Smooth muscle cell (in vitro differentiated cells): ENCODE measurements at regions not wholly inside any gene's neighbourhood (a gene's known extent, or its start where the extent isn't known, plus 50 kb on each side); places are given as distances from the start of the nearest gene placed in this dataset.

Experiments
- DNase-seq: peaks from one replicate; lab custom pipeline; 2025; ENCODE audit not compliant: unreplicated experiment; lab: John Stamatoyannopoulos, UW
- H2AFZ ChIP-seq: fragments of 200-600 bp; sonication (generic); 2 replicates; pipeline ENCODE4 v1.6.0; 2016; ENCODE audit warnings: antibody characterized with exemption, low read depth, mild to moderate bottlenecking
- H3F3A ChIP-seq: fragments of 200-600 bp; sonication (generic); 2 replicates; pipeline ENCODE4 v1.6.0; 2017; ENCODE audit warnings: antibody characterized with exemption, low read depth
- H3K27ac ChIP-seq: fragments of 200-600 bp; sonication (generic); 2 replicates; pipeline ENCODE4 v1.5.1; 2016; ENCODE audit warnings: low read depth, mild to moderate bottlenecking
- H3K27me3 ChIP-seq: fragments of 200-600 bp; sonication (generic); 2 replicates; pipeline ENCODE4 v1.6.1; 2016; ENCODE audit warnings: low read depth, mild to moderate bottlenecking
- H3K36me3 ChIP-seq: fragments of 200-600 bp; sonication (generic); 2 replicates; pipeline ENCODE4 v1.5.1; 2016; ENCODE audit warnings: low read depth
- H3K4me1 ChIP-seq: fragments of 200-600 bp; sonication (generic); 2 replicates; pipeline ENCODE4 v1.5.1; 2016; ENCODE audit warnings: low read depth
- H3K4me2 ChIP-seq: fragments of 200-600 bp; sonication (generic); 2 replicates; pipeline ENCODE4 v1.6.0; 2016; ENCODE audit warnings: mild to moderate bottlenecking
- H3K4me3 ChIP-seq: fragments of 200-600 bp; sonication (generic); 2 replicates; pipeline ENCODE4 v1.5.1; 2016; ENCODE audit warnings: mild to moderate bottlenecking
- H3K79me2 ChIP-seq: fragments of 200-600 bp; sonication (generic); 2 replicates; pipeline ENCODE4 v1.6.0; 2016; ENCODE audit warnings: low read depth, mild to moderate bottlenecking
- H3K9ac ChIP-seq: fragments of 200-600 bp; sonication (generic); 2 replicates; pipeline ENCODE4 v1.6.0; 2016; ENCODE audit warnings: low read depth
- H3K9me3 ChIP-seq: fragments of 200-600 bp; sonication (generic); replicated peaks from 2 replicates; pipeline ENCODE4 v1.5.1; 2016; ENCODE audit warnings: low read depth
- H4K20me1 ChIP-seq: fragments of 200-600 bp; sonication (generic); 2 replicates; pipeline ENCODE4 v1.6.0; 2016; ENCODE audit warnings: low read depth
- CTCF ChIP-seq: fragments of 200-600 bp; sonication (generic); IDR thresholded peaks from 2 replicates; pipeline ENCODE4 v1.5.1; 2017; ENCODE audit warnings: borderline replicate concordance, mild to moderate bottlenecking, antibody characterized with exemption; ENCODE audit not compliant: insufficient read depth, poor library complexity, severe bottlenecking
- WGBS: methylation state at CpG from one replicate; pipeline ENCODE4 v1.1.7; 2016; ENCODE audit warnings: low lambda C conversion rate; 5-methylcytosine and 5-hydroxymethylcytosine counted together

GRCh38 chr17:77899498-77899897 is 59.0 kb upstream of the TNRC6C start:
- Histone ChIP-seq H3K4me1 (no peaks in the 10 kb centered on the region), H3K4me3 (no peak overlapping the region), H3F3A (no peaks in the 10 kb centered on the region), H3K36me3 (no peaks in the 10 kb centered on the region), H3K79me2 (no peaks in the 10 kb centered on the region), H3K27me3 (peaks cover 22% of the 10 kb centered on the region), H3K9ac (no peak overlapping the region), H3K9me3 (no peaks in the 10 kb centered on the region), H2AFZ (no peak overlapping the region), H3K27ac (no peak overlapping the region), H4K20me1 (no peaks in the 10 kb centered on the region), H3K4me2 (no peak overlapping the region)
- DNase-seq, result no peak
- TF ChIP-seq CTCF, result no peak
- WGBS, result 96% methylated on average over 7 of the region's 7 CpGs

GRCh38 chr17:77901481-77901880 is 57.0 kb upstream of the TNRC6C start:
- TF ChIP-seq CTCF, result no peak
- 97% methylated on average over 2 of the region's 2 CpGs for WGBS

GRCh38 chr17:77905266-77905665 is 53.2 kb upstream of the TNRC6C start:
- H2AFZ ChIP-seq, result no peak overlapping the region
- 91% methylated on average over 14 of the region's 14 CpGs for WGBS
- H3K79me2 ChIP-seq, result no peaks in the 10 kb centered on the region
- H3K4me3 ChIP-seq, result no peak overlapping the region
- H4K20me1 ChIP-seq, result no peaks in the 10 kb centered on the region
- DNase-seq, result no peak
- H3K4me1 ChIP-seq, result no peaks in the 10 kb centered on the region
- no peak overlapping the region for H3K4me2 ChIP-seq
- no peak for TF ChIP-seq CTCF
- H3K9ac ChIP-seq, result no peak overlapping the region
- H3K27ac ChIP-seq, result no peak overlapping the region
- no peaks in the 10 kb centered on the region for H3K9me3 ChIP-seq
- peaks cover 22% of the 10 kb centered on the region for H3K27me3 ChIP-seq
- H3F3A ChIP-seq, result no peaks in the 10 kb centered on the region
- no peaks in the 10 kb centered on the region for H3K36me3 ChIP-seq

More at GRCh38 chr17:77901481-77901880, 57.0 kb upstream of the TNRC6C start:
- peaks cover 34% of the 10 kb centered on the region for H3K27me3 ChIP-seq
- H3F3A ChIP-seq, result no peaks in the 10 kb centered on the region
- no peak overlapping the region for H3K27ac ChIP-seq
- no peaks in the 10 kb centered on the region for H4K20me1 ChIP-seq
- no peak overlapping the region for H2AFZ ChIP-seq
- no peaks in the 10 kb centered on the region for H3K4me1 ChIP-seq
- no peaks in the 10 kb centered on the region for H3K36me3 ChIP-seq
- no peak overlapping the region for H3K4me2 ChIP-seq
- H3K79me2 ChIP-seq, result no peaks in the 10 kb centered on the region
- no peaks in the 10 kb centered on the region for H3K9me3 ChIP-seq
- H3K9ac ChIP-seq, result no peak overlapping the region
- no peak overlapping the region for H3K4me3 ChIP-seq
- no peak for DNase-seq

- H4K20me1 ChIP-seq, result no peaks in the 10 kb centered on the region
- H3K9me3 ChIP-seq, result no peaks in the 10 kb centered on the region
- no peaks in the 10 kb centered on the region for H3K36me3 ChIP-seq
- H3K79me2 ChIP-seq, result no peaks in the 10 kb centered on the region
- H3K27ac ChIP-seq, result no peak overlapping the region
- no peaks in the 10 kb centered on the region for H3K4me1 ChIP-seq
- no peak overlapping the region for H3K4me3 ChIP-seq
- H3K27me3 ChIP-seq, result peaks cover 22% of the 10 kb centered on the region
- H2AFZ ChIP-seq, result no peak overlapping the region
- no peak for TF ChIP-seq CTCF
- no peak overlapping the region for H3K4me2 ChIP-seq
- DNase-seq, result no peak
- WGBS, result 92% methylated on average over 9 of the region's 9 CpGs
- H3F3A ChIP-seq, result no peaks in the 10 kb centered on the region
- H3K9ac ChIP-seq, result no peak overlapping the region
Observed at GRCh38 chr17:77905766-77906165, 52.7 kb upstream of the TNRC6C start.
